MM.1S (cell line): ENCODE measurements at regions not wholly inside any gene's neighbourhood (a gene's known extent, or its start where the extent isn't known, plus 50 kb on each side); places are given as distances from the start of the nearest gene placed in this dataset.

Source experiments
- EZH2phosphoT487 ChIP-seq: fragments of 300-600 bp; sonication (generic); IDR thresholded peaks from 2 replicates; pipeline ENCODE4 v1.6.1; 2018; ENCODE audit warnings: antibody characterized with exemption, low read length
- TF ChIP-seq, protein P1 (sequence below): fragments of 300-600 bp; sonication (generic); IDR thresholded peaks from 2 replicates; pipeline ENCODE4 v1.5.1; 2016; ENCODE audit warnings: antibody characterized with exemption, low read length, mixed read lengths

GRCh38 chr6:120805276-120805675 is 529.0 kb downstream of the TBC1D32 start:
- TF ChIP-seq, protein P1, sequence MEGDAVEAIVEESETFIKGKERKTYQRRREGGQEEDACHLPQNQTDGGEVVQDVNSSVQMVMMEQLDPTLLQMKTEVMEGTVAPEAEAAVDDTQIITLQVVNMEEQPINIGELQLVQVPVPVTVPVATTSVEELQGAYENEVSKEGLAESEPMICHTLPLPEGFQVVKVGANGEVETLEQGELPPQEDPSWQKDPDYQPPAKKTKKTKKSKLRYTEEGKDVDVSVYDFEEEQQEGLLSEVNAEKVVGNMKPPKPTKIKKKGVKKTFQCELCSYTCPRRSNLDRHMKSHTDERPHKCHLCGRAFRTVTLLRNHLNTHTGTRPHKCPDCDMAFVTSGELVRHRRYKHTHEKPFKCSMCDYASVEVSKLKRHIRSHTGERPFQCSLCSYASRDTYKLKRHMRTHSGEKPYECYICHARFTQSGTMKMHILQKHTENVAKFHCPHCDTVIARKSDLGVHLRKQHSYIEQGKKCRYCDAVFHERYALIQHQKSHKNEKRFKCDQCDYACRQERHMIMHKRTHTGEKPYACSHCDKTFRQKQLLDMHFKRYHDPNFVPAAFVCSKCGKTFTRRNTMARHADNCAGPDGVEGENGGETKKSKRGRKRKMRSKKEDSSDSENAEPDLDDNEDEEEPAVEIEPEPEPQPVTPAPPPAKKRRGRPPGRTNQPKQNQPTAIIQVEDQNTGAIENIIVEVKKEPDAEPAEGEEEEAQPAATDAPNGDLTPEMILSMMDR: no peak
- no peak for TF ChIP-seq EZH2phosphoT487
